ENCODE measurements at regions not wholly inside any gene's neighbourhood (a gene's known extent, or its start where the extent isn't known, plus 50 kb on each side); places are given as distances from the start of the nearest gene placed in this dataset.
"Not testable (repeated sequence)": the region's sequence is repeated elsewhere in the genome, so short reads cannot be mapped to it uniquely, and the experiment has no call there.

DNA sequence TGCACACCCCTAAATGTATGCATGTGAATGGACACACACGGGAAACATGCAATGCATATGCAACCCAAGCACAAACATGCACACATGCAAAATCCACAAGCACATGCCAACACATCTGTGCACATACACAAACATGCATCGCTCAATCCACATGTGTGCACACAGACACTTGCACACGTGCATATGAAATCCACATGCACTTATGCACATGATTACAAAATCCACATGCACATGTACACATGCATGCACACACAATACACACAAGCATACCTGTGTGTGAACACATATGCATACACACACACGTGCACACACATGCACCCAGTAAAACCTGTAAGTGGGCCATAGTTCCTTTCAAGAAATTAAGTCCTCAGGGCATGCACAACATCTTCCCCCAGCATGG lies 256.8 kb upstream of the USP9Y start:
- H3K9me3 Mint-ChIP-seq (ENCODE audit: unreplicated experiment) = peaks cover 3% of the 10 kb centered on the region

DNA sequence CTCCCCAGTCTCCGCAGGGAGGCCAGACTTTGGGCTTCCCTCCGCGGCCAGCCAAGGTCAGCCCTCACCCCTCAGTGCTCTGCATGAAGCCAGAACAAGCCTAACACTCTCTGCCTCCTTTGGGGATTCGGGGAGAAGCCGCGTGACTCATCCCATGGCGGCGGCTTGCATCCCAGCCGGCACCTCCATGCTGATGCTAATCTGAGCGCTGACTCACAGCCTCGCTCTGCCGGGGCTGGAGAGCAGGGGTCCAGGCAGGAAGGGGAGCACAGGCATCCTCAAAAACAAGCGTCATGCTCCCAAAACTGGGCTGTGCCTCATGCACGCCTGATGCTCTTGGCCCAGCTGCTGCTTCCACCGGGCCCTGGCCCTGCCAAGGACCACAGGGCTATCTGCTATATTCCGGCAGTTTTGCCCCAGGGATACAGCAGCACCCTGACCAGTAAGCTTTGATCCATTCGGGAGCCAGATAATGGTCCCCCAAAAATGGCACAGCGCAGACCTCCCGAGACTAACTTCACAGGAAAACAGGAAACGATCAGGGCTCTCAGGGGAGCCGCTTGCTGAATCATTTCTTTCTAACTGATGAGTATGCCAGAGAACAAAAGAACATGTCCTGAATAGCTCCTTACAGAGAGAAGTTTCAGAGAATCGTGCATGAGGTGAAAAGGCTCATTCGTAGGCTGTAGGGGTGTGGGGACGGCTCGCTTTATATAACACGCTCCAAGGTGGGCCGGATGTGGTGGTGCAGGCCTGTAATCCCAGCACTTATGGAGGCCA lies 254.4 kb upstream of the USP9Y start:
- H3K27me3 Mint-ChIP-seq (ENCODE audit: unreplicated experiment); H3K4me1 Mint-ChIP-seq (ENCODE audit: low read depth, unreplicated experiment); DNase-seq; H3K9me3 Mint-ChIP-seq (ENCODE audit: unreplicated experiment); H3K36me3 Mint-ChIP-seq (ENCODE audit: unreplicated experiment); H3K4me3 Mint-ChIP-seq (ENCODE audit: unreplicated experiment); H3K27ac Mint-ChIP-seq (ENCODE audit: unreplicated experiment): not testable (repeated sequence)

More for the DNA sequence above, 256.8 kb upstream of the USP9Y start:
- no peaks in the 10 kb centered on the region for H3K4me1 Mint-ChIP-seq (ENCODE audit: low read depth, unreplicated experiment)
- H3K27ac Mint-ChIP-seq (ENCODE audit: unreplicated experiment) = no peak overlapping the region
- H3K36me3 Mint-ChIP-seq (ENCODE audit: unreplicated experiment) = no peaks in the 10 kb centered on the region
- no peak for DNase-seq
- H3K4me3 Mint-ChIP-seq (ENCODE audit: unreplicated experiment) = no peak overlapping the region
- TF ChIP-seq, protein P1, sequence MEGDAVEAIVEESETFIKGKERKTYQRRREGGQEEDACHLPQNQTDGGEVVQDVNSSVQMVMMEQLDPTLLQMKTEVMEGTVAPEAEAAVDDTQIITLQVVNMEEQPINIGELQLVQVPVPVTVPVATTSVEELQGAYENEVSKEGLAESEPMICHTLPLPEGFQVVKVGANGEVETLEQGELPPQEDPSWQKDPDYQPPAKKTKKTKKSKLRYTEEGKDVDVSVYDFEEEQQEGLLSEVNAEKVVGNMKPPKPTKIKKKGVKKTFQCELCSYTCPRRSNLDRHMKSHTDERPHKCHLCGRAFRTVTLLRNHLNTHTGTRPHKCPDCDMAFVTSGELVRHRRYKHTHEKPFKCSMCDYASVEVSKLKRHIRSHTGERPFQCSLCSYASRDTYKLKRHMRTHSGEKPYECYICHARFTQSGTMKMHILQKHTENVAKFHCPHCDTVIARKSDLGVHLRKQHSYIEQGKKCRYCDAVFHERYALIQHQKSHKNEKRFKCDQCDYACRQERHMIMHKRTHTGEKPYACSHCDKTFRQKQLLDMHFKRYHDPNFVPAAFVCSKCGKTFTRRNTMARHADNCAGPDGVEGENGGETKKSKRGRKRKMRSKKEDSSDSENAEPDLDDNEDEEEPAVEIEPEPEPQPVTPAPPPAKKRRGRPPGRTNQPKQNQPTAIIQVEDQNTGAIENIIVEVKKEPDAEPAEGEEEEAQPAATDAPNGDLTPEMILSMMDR (IDR thresholded peaks at IDR 0.05; ENCODE audit: partially characterized antibody, unreplicated experiment) = no peak
- no peaks in the 10 kb centered on the region for H3K27me3 Mint-ChIP-seq (ENCODE audit: unreplicated experiment)

DNA sequence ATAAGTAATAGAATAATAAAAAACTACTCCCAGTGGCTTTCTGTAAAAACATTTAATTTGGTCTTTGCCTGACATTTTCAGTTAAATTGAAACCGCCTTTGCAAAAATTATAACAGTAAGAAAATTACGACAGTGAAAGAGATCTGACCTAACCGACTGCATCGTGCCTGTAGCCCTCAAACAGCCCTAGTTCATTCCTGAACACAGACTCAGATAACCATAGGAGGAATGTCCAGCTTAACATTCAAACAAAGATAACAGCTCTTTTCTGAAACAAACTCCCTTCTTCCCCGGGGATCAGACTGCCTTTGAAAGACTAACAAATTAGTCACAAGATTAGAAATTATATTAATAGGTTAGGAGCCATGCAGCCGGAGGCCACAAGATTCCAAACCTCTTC lies 252.5 kb upstream of the USP9Y start:
- not testable (repeated sequence) for H3K9me3 Mint-ChIP-seq (ENCODE audit: unreplicated experiment); H3K36me3 Mint-ChIP-seq (ENCODE audit: unreplicated experiment); H3K27ac Mint-ChIP-seq (ENCODE audit: unreplicated experiment); H3K27me3 Mint-ChIP-seq (ENCODE audit: unreplicated experiment); DNase-seq; H3K4me3 Mint-ChIP-seq (ENCODE audit: unreplicated experiment); H3K4me1 Mint-ChIP-seq (ENCODE audit: low read depth, unreplicated experiment)

- not testable (repeated sequence) for H3K27me3 Mint-ChIP-seq (ENCODE audit: unreplicated experiment); DNase-seq; H3K9me3 Mint-ChIP-seq (ENCODE audit: unreplicated experiment); H3K27ac Mint-ChIP-seq (ENCODE audit: unreplicated experiment); H3K36me3 Mint-ChIP-seq (ENCODE audit: unreplicated experiment); H3K4me3 Mint-ChIP-seq (ENCODE audit: unreplicated experiment); H3K4me1 Mint-ChIP-seq (ENCODE audit: low read depth, unreplicated experiment)
These were observed 247.7 kb upstream of the USP9Y start for GRCh38 chrY:12453318-12453717.

DNA sequence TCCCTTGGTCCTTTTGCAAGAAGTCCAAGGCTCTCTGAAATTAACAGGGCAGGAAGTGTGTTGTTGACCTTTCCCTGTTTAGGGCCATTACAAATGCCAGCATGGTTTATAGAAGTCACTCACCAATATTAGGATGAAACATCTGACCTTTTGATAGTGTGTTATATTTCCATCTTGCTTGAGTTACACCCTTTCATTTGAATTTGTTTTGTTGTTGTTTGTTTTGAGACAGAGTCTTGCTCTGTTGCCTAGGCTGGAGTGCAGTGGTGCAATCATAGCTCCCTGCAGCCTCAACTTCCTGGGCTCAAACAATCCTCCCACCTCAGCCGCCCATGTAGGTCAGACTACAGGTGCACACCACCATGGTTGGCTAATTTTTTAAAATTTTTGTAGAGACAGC lies 241.1 kb upstream of the USP9Y start:
- DNase-seq = no peak
- peaks cover 1% of the 10 kb centered on the region for H3K9me3 Mint-ChIP-seq (ENCODE audit: unreplicated experiment)

DNA sequence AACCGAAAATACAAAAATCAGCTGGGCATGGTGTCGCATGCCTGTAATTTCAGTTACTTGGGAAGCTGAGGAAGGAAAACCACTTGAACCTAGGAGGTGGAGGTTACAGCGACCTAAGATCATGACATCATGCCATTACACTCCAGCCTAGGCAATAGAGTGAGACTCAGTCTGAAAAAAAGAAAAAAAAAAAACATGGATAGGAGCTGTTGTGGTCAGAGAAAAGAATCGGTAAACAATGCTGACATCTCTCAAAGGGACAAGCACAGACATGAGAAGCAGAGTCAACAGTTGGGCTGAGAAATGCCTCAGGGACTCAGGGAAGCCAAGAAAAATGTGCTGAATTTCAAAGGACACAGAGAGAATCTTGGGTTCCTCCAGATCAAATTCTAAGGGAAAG lies 236.9 kb upstream of the USP9Y start:
- no peak for DNase-seq
- TF ChIP-seq, protein P1 (IDR thresholded peaks at IDR 0.05; ENCODE audit: partially characterized antibody, unreplicated experiment) = no peak
- Mint-ChIP-seq H3K36me3 (ENCODE audit: unreplicated experiment) (no peaks in the 10 kb centered on the region), H3K9me3 (ENCODE audit: unreplicated experiment) (peaks cover 1% of the 10 kb centered on the region), H3K4me3 (ENCODE audit: unreplicated experiment) (no peak overlapping the region), H3K27me3 (ENCODE audit: unreplicated experiment) (no peaks in the 10 kb centered on the region), H3K4me1 (ENCODE audit: low read depth, unreplicated experiment) (no peaks in the 10 kb centered on the region), H3K27ac (ENCODE audit: unreplicated experiment) (no peak overlapping the region)

More for the DNA sequence above, 241.1 kb upstream of the USP9Y start:
- no peaks in the 10 kb centered on the region for H3K4me1 Mint-ChIP-seq (ENCODE audit: low read depth, unreplicated experiment)
- TF ChIP-seq, protein P1 (IDR thresholded peaks at IDR 0.05; ENCODE audit: partially characterized antibody, unreplicated experiment) = no peak
- no peak overlapping the region for H3K27ac Mint-ChIP-seq (ENCODE audit: unreplicated experiment)
- H3K4me3 Mint-ChIP-seq (ENCODE audit: unreplicated experiment) = no peak overlapping the region
- no peaks in the 10 kb centered on the region for H3K36me3 Mint-ChIP-seq (ENCODE audit: unreplicated experiment)
- no peaks in the 10 kb centered on the region for H3K27me3 Mint-ChIP-seq (ENCODE audit: unreplicated experiment)

Measured in glutamatergic neuron (in vitro differentiated cells).